ENCODE measurements at regions not wholly inside any gene's neighbourhood (a gene's known extent, or its start where the extent isn't known, plus 50 kb on each side); places are given as distances from the start of the nearest gene placed in this dataset.
"Not testable (repeated sequence)": the region's sequence is repeated elsewhere in the genome, so short reads cannot be mapped to it uniquely, and the experiment has no call there.

DNA sequence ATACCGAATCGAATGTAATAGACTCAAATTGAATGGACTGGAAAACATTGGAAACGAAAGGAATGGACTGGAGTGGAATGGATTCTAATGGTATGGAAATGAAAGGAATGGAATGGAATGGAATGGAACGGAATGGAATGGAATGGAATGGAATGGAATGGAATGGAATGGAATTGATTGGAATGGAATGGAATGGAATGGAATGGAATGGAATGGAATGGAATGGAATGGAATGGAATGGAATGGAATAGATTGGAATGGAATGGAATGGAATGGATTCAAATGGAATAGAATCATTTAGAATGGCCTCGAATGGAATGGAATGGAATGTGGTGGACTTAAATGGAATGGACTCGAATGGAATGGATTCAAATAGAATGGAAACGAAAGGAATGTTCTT, 1057.5 kb upstream of the USP9Y start:
- not testable (repeated sequence) for H3K27ac Mint-ChIP-seq; DNase-seq; H3K4me1 Mint-ChIP-seq; H3K27me3 Mint-ChIP-seq (ENCODE audit: low read depth in 3 of 3)
- H3K4me3 Mint-ChIP-seq, result peak overlapping the region in 1 of 5 donors; percentile 1
- H3K36me3 Mint-ChIP-seq, result peaks cover 0 to 13% (median 4%) of the 10 kb centered on the region in 3 donors
- peaks cover 2 to 52% (median 7%) of the 10 kb centered on the region in 6 donors for H3K9me3 Mint-ChIP-seq

DNA sequence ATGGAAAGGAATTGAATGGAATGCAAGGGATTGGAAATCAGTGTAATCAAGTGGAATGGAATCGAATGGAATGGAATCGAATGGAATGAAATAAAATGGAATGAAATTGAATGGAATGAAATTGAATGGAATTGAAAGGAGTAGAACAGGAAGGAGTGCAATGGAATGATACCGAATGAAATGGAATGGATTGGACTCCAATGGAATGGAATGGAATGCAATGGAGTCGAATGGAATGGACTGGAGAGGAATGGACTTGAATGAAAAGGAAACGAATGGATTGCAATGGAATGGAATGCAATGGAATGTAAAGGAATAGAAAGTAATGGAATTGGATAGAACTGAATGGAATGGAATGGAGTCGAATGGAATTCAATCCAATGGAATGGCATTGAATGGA, 1032.8 kb upstream of the USP9Y start:
- H3K27ac Mint-ChIP-seq, result no peak overlapping the region
- H3K27me3 Mint-ChIP-seq (ENCODE audit: low read depth in 3 of 3), result peaks cover 0 to 2% (median 0%) of the 10 kb centered on the region in 3 donors
- no peaks in the 10 kb centered on the region for H3K4me1 Mint-ChIP-seq
- no peak overlapping the region for H3K4me3 Mint-ChIP-seq
- no peak for DNase-seq
- peaks cover 0 to 64% (median 0%) of the 10 kb centered on the region in 6 donors for H3K9me3 Mint-ChIP-seq
- H3K36me3 Mint-ChIP-seq, result peaks cover 0 to 35% (median 0%) of the 10 kb centered on the region in 3 donors

Measured in immature natural killer cell (primary cell).